ENCODE measurements at regions not wholly inside any gene's neighbourhood (a gene's known extent, or its start where the extent isn't known, plus 50 kb on each side); places are given as distances from the start of the nearest gene placed in this dataset.

DNA sequence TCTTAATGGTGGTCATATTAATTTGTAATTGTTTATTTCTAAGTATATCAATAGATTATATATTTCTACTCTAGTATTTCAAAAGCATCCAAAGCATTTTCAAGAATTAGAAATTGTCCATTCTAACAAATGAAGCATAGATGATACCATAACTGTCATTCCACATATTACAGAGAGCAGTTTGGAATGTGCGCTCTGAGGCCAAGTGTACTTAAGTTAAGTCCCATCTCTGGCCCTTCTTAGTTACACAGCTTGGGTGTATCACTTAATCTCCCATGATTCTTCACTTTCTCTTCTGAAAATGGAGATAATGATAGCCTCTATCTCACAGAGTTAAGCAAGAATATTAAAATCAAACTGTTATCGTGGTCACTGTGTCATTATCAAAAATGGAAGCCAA, 281.1 kb downstream of the MRPL39 start:
- FAIRE-seq = no peak
- no peaks in the 10 kb centered on the region for H3K9me1 ChIP-seq (ENCODE audit: control insufficient read depth, extremely low read depth, insufficient read depth, low read length)
- no peaks in the 10 kb centered on the region for H3K9me3 ChIP-seq (ENCODE audit: control insufficient read depth, low read depth, low read length)
- H3K27me3 ChIP-seq (ENCODE audit: control insufficient read depth, extremely low read depth, insufficient read depth, low read length) = no peaks in the 10 kb centered on the region
- H3K36me3 ChIP-seq (ENCODE audit: control insufficient read depth in 2 of 2, extremely low read depth in 1 of 2, insufficient read depth in 2 of 2, low read length in 2 of 2) = no peaks in the 10 kb centered on the region
- no peak overlapping the region for H3K4me3 ChIP-seq (ENCODE audit: control insufficient read depth in 2 of 3, extremely low read depth in 1 of 3, insufficient read depth in 2 of 3, low read depth in 1 of 3, low read length in 3 of 3)
- peaks cover 12% of the 10 kb centered on the region for H3K4me1 ChIP-seq (ENCODE audit: control insufficient read depth, extremely low read depth, insufficient read depth, low read length)
- H3K4me2 ChIP-seq (ENCODE audit: control insufficient read depth, extremely low read depth, insufficient read depth, low read depth, low read length) = no peak overlapping the region
- no peak overlapping the region for H3K9ac ChIP-seq (ENCODE audit: control insufficient read depth, extremely low read depth, insufficient read depth, low read length)
- H2AFZ ChIP-seq (ENCODE audit: control insufficient read depth, low read length) = no peak overlapping the region
- dilution Hi-C loops (cut with MboI; ENCODE audit: extremely low pct_ligation_motif_present, low sequenced_read_pairs) = no loop called here
- no peaks in the 10 kb centered on the region for H3K79me2 ChIP-seq (ENCODE audit: control insufficient read depth, insufficient read depth, low read length)
- DNase-seq (ENCODE audit: low read depth, low spot score) = no peak
- no peak for TF ChIP-seq EZH2 (IDR thresholded peaks at IDR 0.05; ENCODE audit: low read length)
- TF ChIP-seq, protein P1, sequence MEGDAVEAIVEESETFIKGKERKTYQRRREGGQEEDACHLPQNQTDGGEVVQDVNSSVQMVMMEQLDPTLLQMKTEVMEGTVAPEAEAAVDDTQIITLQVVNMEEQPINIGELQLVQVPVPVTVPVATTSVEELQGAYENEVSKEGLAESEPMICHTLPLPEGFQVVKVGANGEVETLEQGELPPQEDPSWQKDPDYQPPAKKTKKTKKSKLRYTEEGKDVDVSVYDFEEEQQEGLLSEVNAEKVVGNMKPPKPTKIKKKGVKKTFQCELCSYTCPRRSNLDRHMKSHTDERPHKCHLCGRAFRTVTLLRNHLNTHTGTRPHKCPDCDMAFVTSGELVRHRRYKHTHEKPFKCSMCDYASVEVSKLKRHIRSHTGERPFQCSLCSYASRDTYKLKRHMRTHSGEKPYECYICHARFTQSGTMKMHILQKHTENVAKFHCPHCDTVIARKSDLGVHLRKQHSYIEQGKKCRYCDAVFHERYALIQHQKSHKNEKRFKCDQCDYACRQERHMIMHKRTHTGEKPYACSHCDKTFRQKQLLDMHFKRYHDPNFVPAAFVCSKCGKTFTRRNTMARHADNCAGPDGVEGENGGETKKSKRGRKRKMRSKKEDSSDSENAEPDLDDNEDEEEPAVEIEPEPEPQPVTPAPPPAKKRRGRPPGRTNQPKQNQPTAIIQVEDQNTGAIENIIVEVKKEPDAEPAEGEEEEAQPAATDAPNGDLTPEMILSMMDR (optimal IDR thresholded peaks at IDR 0.05 in 1 of 3, IDR thresholded peaks at IDR 0.05 in 1 of 3, conservative IDR thresholded peaks at IDR 0.05 in 1 of 3; ENCODE audit: extremely low read depth in 1 of 3, insufficient read depth in 2 of 3, low read length in 3 of 3) = no peak
- H3K27ac ChIP-seq (ENCODE audit: control insufficient read depth, insufficient read depth, low read length) = no peak overlapping the region
- no peaks in the 10 kb centered on the region for H4K20me1 ChIP-seq (ENCODE audit: control insufficient read depth, extremely low read depth, insufficient read depth, low read length)

DNA sequence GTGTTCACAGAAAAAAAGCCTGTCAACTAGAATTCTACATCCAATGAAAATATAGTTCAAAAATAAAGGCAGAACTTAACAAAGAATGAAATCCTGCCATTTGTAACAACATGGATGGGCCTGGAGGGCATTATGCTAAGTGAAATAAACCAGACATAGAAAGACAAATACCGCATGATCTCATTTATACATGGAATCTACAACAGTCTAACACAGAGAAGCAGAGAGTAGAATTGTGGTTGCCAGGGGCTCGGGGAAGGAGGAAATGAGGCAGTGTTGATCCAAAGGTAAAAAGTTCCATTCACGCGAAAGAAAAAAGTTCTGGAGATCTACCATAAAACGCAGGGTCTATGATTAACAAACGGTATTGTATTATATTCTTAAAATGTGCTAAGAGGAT, 282.6 kb downstream of the MRPL39 start:
- H3K9ac ChIP-seq (ENCODE audit: control insufficient read depth, extremely low read depth, insufficient read depth, low read length) = no peak overlapping the region
- no peak overlapping the region for H2AFZ ChIP-seq (ENCODE audit: control insufficient read depth, low read length)
- DNase-seq (ENCODE audit: low read depth, low spot score) = no peak
- peaks cover 10% of the 10 kb centered on the region for H3K4me1 ChIP-seq (ENCODE audit: control insufficient read depth, extremely low read depth, insufficient read depth, low read length)
- no peaks in the 10 kb centered on the region for H3K27me3 ChIP-seq (ENCODE audit: control insufficient read depth, extremely low read depth, insufficient read depth, low read length)
- dilution Hi-C loops (cut with MboI; ENCODE audit: extremely low pct_ligation_motif_present, low sequenced_read_pairs) = no loop called here
- H3K4me2 ChIP-seq (ENCODE audit: control insufficient read depth, extremely low read depth, insufficient read depth, low read depth, low read length) = no peak overlapping the region
- H3K27ac ChIP-seq (ENCODE audit: control insufficient read depth, insufficient read depth, low read length) = no peak overlapping the region
- no peak for FAIRE-seq
- no peak overlapping the region for H3K4me3 ChIP-seq (ENCODE audit: control insufficient read depth in 2 of 3, extremely low read depth in 1 of 3, insufficient read depth in 2 of 3, low read depth in 1 of 3, low read length in 3 of 3)
- H3K36me3 ChIP-seq (ENCODE audit: control insufficient read depth in 2 of 2, extremely low read depth in 1 of 2, insufficient read depth in 2 of 2, low read length in 2 of 2) = no peaks in the 10 kb centered on the region
- no peaks in the 10 kb centered on the region for H3K79me2 ChIP-seq (ENCODE audit: control insufficient read depth, insufficient read depth, low read length)
- H3K9me3 ChIP-seq (ENCODE audit: control insufficient read depth, low read depth, low read length) = no peaks in the 10 kb centered on the region
- H3K9me1 ChIP-seq (ENCODE audit: control insufficient read depth, extremely low read depth, insufficient read depth, low read length) = no peaks in the 10 kb centered on the region
- no peak for TF ChIP-seq EZH2 (IDR thresholded peaks at IDR 0.05; ENCODE audit: low read length)
- TF ChIP-seq, protein P1 (optimal IDR thresholded peaks at IDR 0.05 in 1 of 3, IDR thresholded peaks at IDR 0.05 in 1 of 3, conservative IDR thresholded peaks at IDR 0.05 in 1 of 3; ENCODE audit: extremely low read depth in 1 of 3, insufficient read depth in 2 of 3, low read length in 3 of 3) = no peak
- H4K20me1 ChIP-seq (ENCODE audit: control insufficient read depth, extremely low read depth, insufficient read depth, low read length) = no peaks in the 10 kb centered on the region

All from keratinocyte (primary cell).